ENCODE measurements at regions not wholly inside any gene's neighbourhood (a gene's known extent, or its start where the extent isn't known, plus 50 kb on each side); places are given as distances from the start of the nearest gene placed in this dataset.

GRCh38 chr11:25928076-25928475 is 403.9 kb upstream of the ANO3 start:
- Histone ChIP-seq H3K4me1 (ENCODE audit: control insufficient read depth, insufficient read depth, low read length) (no peaks in the 10 kb centered on the region), H3K4me3 (ENCODE audit: low read length) (no peak overlapping the region), H3K4me2 (ENCODE audit: low read length) (no peak overlapping the region), H3K9ac (ENCODE audit: low read depth, low read length) (no peak overlapping the region), H3K27me3 (ENCODE audit: control insufficient read depth, insufficient read depth, low read length) (no peaks in the 10 kb centered on the region), H3K9me3 (replicated peaks; ENCODE audit: low read length) (no peaks in the 10 kb centered on the region), H3K36me3 (ENCODE audit: insufficient read depth, low read length) (no peaks in the 10 kb centered on the region)

DNA sequence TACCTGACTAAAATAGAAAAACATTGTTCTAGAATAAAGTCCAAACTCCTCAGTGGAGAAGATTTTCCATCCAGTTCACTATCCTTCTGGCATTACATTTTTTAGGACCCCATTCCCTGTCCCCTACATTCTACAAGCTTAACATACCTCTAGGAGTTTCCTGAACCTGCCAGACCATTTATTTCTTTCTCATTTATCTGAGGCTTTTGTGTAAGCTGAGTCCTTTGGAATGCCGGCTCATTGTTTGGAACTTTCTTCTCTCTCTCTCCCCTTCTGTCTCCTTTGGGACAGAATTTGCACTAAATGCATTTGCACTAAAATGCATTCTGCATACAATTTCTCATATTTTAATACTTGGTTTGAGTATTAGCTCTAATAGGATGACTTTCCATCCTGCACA is 393.0 kb upstream of the ANO3 start:
- H3K4me3 ChIP-seq (ENCODE audit: low read length), result no peak overlapping the region
- H3K4me2 ChIP-seq (ENCODE audit: low read length), result no peak overlapping the region
- H3K9me3 ChIP-seq (replicated peaks; ENCODE audit: low read length), result no peaks in the 10 kb centered on the region
- no peak overlapping the region for H3K9ac ChIP-seq (ENCODE audit: low read depth, low read length)
- H3K27me3 ChIP-seq (ENCODE audit: control insufficient read depth, insufficient read depth, low read length), result no peaks in the 10 kb centered on the region
- no peaks in the 10 kb centered on the region for H3K36me3 ChIP-seq (ENCODE audit: insufficient read depth, low read length)
- no peaks in the 10 kb centered on the region for H3K4me1 ChIP-seq (ENCODE audit: control insufficient read depth, insufficient read depth, low read length)

DNA sequence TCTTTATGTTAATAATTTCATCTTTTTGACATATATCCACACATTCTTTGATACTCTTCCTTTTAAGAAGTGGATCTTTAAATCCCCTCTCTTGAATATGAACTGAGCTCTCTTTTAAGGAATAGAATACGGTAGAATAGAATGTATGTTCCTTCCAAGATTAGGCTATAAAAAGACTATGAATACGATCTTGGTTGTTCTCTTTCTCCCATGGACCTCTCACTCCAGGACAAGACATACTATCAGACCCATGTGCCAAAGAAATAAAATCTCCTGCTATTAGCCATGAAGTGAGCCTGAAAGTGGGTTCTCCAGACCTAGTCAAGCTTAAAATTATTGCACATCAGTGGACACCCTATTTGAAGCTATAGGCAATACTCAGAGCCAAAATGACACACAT is 392.2 kb upstream of the ANO3 start:
- Histone ChIP-seq H3K9ac (ENCODE audit: low read depth, low read length) (no peak overlapping the region), H3K4me3 (ENCODE audit: low read length) (no peak overlapping the region), H3K9me3 (replicated peaks; ENCODE audit: low read length) (no peaks in the 10 kb centered on the region), H3K4me1 (ENCODE audit: control insufficient read depth, insufficient read depth, low read length) (no peaks in the 10 kb centered on the region), H3K27me3 (ENCODE audit: control insufficient read depth, insufficient read depth, low read length) (no peaks in the 10 kb centered on the region), H3K36me3 (ENCODE audit: insufficient read depth, low read length) (no peaks in the 10 kb centered on the region), H3K4me2 (ENCODE audit: low read length) (no peak overlapping the region)

- H3K9me3 ChIP-seq (replicated peaks; ENCODE audit: low read length), result no peaks in the 10 kb centered on the region
- no peak overlapping the region for H3K9ac ChIP-seq (ENCODE audit: low read depth, low read length)
- no peak overlapping the region for H3K4me3 ChIP-seq (ENCODE audit: low read length)
- H3K36me3 ChIP-seq (ENCODE audit: insufficient read depth, low read length), result no peaks in the 10 kb centered on the region
- H3K27me3 ChIP-seq (ENCODE audit: control insufficient read depth, insufficient read depth, low read length), result no peaks in the 10 kb centered on the region
- no peak overlapping the region for H3K4me2 ChIP-seq (ENCODE audit: low read length)
- no peaks in the 10 kb centered on the region for H3K4me1 ChIP-seq (ENCODE audit: control insufficient read depth, insufficient read depth, low read length)
Measured at GRCh38 chr11:25941353-25941752, 390.6 kb upstream of the ANO3 start.

DNA sequence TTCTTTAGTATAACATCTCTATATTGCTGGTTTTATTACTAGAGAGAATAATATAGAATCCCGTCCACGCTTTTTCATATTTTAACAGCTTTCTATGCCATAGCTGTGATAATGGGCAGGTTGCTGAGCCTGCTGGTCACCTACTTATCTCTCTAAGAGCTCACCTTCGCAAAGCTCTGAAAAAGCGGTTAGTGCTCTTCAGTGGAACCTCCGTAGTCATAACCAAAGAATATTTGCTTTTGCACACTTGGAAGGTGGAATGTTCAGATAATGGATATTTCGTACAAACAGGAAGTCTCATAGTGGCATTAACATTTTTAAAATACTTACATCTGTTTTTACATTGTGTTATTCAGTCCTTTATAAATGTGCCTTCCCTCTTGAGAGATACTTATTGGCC is 388.9 kb upstream of the ANO3 start:
- Histone ChIP-seq H3K4me3 (ENCODE audit: low read length) (no peak overlapping the region), H3K27me3 (ENCODE audit: control insufficient read depth, insufficient read depth, low read length) (no peaks in the 10 kb centered on the region), H3K4me1 (ENCODE audit: control insufficient read depth, insufficient read depth, low read length) (no peaks in the 10 kb centered on the region), H3K36me3 (ENCODE audit: insufficient read depth, low read length) (no peaks in the 10 kb centered on the region), H3K9ac (ENCODE audit: low read depth, low read length) (no peak overlapping the region), H3K4me2 (ENCODE audit: low read length) (no peak overlapping the region), H3K9me3 (replicated peaks; ENCODE audit: low read length) (no peaks in the 10 kb centered on the region)

DNA sequence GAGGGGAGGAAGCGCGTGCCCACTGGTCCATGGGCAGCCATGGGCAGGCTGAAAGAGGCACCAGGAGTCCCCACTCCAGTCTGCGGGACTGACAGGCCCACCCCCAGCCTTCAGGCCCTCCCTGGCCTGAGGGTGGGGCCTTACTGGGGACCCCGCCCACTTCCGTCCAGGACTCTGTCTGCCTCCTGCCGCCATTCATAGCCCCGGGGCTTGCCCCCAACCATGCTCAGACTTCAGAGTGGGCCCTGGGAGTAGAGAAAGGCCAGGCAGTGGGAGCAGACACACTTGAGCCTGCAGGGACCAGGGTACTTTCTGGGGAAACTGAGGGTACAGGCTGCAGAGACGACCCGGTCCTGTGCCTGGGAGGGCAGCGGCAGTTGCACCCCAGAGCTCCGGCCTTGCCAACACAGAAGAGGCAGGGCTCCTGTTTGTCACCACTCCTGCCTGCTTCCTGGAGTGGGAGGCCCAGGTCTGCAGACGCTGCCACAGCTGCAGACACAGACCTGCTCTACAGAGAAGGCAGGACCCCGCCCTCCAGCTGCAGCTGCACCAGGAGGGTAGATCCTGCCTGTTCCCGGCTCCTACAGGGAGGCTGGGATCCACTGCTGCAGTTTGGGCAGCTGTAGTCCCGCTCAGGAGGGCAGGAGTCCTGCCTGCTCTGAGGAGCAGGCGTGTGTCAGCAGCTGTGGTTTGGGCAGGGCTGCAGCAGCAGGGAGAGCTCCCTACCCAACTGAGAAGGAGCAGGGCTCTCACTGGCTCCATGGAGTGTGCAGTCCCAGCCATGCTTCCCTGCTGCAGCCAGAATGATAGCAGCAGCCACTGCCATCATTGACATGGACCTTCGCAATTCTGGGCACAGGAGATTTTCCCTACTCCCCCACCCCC is 387.9 kb upstream of the ANO3 start:
- Histone ChIP-seq H3K4me2 (ENCODE audit: low read length) (no peak overlapping the region), H3K27me3 (ENCODE audit: control insufficient read depth, insufficient read depth, low read length) (no peaks in the 10 kb centered on the region), H3K4me3 (ENCODE audit: low read length) (no peak overlapping the region), H3K9ac (ENCODE audit: low read depth, low read length) (no peak overlapping the region), H3K9me3 (replicated peaks; ENCODE audit: low read length) (no peaks in the 10 kb centered on the region), H3K4me1 (ENCODE audit: control insufficient read depth, insufficient read depth, low read length) (no peaks in the 10 kb centered on the region), H3K36me3 (ENCODE audit: insufficient read depth, low read length) (no peaks in the 10 kb centered on the region)

DNA sequence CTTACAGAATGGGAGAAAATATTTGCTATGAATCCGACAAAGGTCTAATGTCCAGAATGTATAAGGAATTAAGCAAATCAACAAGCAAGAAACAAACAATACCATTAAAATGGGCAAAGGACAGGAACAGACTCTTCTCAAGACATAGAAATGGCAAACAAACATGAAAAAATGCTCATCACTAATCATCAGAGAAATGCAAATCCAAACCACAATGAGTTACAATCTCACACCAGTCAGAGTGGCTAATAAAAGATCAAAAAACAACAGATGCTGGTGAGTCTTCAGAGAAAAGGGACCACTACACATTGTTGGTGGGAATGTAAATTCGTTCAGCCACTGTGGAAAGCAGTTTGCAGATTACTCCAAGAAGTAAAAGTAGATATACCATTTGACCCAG is 382.0 kb upstream of the ANO3 start:
- H3K4me3 ChIP-seq (ENCODE audit: low read length), result no peak overlapping the region
- no peaks in the 10 kb centered on the region for H3K9me3 ChIP-seq (replicated peaks; ENCODE audit: low read length)
- no peak overlapping the region for H3K9ac ChIP-seq (ENCODE audit: low read depth, low read length)
- no peak overlapping the region for H3K4me2 ChIP-seq (ENCODE audit: low read length)
- H3K4me1 ChIP-seq (ENCODE audit: control insufficient read depth, insufficient read depth, low read length), result no peaks in the 10 kb centered on the region
- H3K36me3 ChIP-seq (ENCODE audit: insufficient read depth, low read length), result no peaks in the 10 kb centered on the region
- H3K27me3 ChIP-seq (ENCODE audit: control insufficient read depth, insufficient read depth, low read length), result no peaks in the 10 kb centered on the region

DNA sequence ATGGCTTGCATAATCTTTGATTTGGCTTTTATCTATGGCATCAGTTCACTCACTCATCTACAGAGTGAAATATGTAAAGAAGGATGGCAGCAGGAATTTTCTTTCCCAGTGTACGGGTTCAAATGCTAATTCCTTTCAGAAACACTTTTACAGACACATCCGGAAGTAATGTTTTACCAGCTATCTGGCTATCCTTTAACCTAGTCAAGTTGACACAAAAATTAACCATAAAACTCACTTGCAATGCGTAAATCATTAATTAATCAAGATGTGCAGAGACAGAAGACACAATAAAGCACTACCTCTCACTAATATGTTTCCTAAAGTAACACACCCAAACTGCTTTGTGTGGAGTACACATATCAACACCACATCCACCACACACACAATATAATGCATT is 378.9 kb upstream of the ANO3 start:
- no peak overlapping the region for H3K9ac ChIP-seq (ENCODE audit: low read depth, low read length)
- H3K4me3 ChIP-seq (ENCODE audit: low read length), result no peak overlapping the region

DNA sequence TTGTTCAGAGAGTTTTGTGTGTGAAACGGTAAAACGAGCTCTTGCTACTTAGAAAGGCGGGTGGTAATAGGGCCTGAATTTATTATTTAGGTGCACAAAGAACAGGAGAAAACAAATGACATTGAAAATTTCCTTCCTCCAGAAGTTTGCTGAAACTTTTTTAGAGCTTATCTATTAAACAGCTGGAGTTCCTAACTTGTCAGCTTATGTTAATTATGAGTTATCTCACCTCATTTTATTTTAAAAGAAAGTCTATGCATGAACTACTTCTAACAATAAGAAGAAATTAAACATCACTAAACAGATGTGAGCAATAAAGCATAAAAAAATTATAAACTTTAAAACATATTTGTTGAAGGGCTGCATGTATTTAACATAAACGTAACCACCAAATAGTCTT is 373.9 kb upstream of the ANO3 start:
- H3K9ac ChIP-seq (ENCODE audit: low read depth, low read length), result no peak overlapping the region
- no peak overlapping the region for H3K4me3 ChIP-seq (ENCODE audit: low read length)
- no peak overlapping the region for H3K4me2 ChIP-seq (ENCODE audit: low read length)
- H3K9me3 ChIP-seq (replicated peaks; ENCODE audit: low read length), result no peaks in the 10 kb centered on the region
- H3K27me3 ChIP-seq (ENCODE audit: control insufficient read depth, insufficient read depth, low read length), result no peaks in the 10 kb centered on the region
- no peaks in the 10 kb centered on the region for H3K4me1 ChIP-seq (ENCODE audit: control insufficient read depth, insufficient read depth, low read length)
- H3K36me3 ChIP-seq (ENCODE audit: insufficient read depth, low read length), result no peaks in the 10 kb centered on the region

More for the DNA sequence above, 378.9 kb upstream of the ANO3 start:
- H3K9me3 ChIP-seq (replicated peaks; ENCODE audit: low read length), result no peaks in the 10 kb centered on the region
- H3K36me3 ChIP-seq (ENCODE audit: insufficient read depth, low read length), result no peaks in the 10 kb centered on the region
- H3K27me3 ChIP-seq (ENCODE audit: control insufficient read depth, insufficient read depth, low read length), result no peaks in the 10 kb centered on the region
- H3K4me2 ChIP-seq (ENCODE audit: low read length), result no peak overlapping the region
- no peaks in the 10 kb centered on the region for H3K4me1 ChIP-seq (ENCODE audit: control insufficient read depth, insufficient read depth, low read length)

- Histone ChIP-seq H3K4me1 (ENCODE audit: control insufficient read depth, insufficient read depth, low read length) (no peaks in the 10 kb centered on the region), H3K9me3 (replicated peaks; ENCODE audit: low read length) (no peaks in the 10 kb centered on the region), H3K4me2 (ENCODE audit: low read length) (no peak overlapping the region), H3K36me3 (ENCODE audit: insufficient read depth, low read length) (no peaks in the 10 kb centered on the region), H3K27me3 (ENCODE audit: control insufficient read depth, insufficient read depth, low read length) (no peaks in the 10 kb centered on the region), H3K4me3 (ENCODE audit: low read length) (no peak overlapping the region), H3K9ac (ENCODE audit: low read depth, low read length) (no peak overlapping the region)
Measured at GRCh38 chr11:25961539-25961938, 370.4 kb upstream of the ANO3 start.

DNA sequence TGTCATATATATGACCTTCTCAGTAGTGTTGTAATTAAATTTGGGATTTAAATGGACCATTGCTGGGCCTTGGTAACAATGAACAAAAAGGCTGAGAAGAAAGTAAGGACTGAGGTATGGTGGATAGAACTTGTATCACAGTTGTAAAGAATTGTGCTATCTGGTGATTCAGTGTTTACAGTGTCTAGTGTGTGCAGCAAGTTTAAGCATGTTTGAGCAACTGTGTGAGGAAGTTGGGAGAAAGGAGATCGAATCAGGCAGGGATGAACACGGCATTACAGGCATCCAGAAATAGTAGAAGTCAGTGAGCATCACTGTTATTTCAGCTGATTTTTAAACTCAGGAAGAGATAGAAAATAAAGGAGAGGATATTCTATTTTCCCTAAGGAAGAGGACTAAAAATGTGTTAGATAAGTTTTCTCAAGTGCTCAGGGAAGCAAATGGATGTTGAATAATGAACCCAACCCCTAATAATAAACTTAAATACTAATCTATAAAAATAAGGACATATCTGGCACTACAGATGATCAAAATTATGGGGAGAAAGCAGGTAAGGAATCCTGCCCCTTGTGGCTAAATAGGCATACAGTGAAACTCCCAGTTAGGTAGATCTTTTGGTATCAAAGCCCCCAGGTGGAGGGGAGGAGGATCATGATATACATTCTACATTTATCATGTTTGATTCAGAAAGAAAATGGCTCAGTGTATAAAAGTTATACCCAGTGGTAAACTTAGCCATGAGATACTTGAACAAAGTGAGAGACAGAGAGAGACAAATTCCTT is 361.0 kb upstream of the ANO3 start:
- Histone ChIP-seq H3K27me3 (ENCODE audit: control insufficient read depth, insufficient read depth, low read length) (no peaks in the 10 kb centered on the region), H3K36me3 (ENCODE audit: insufficient read depth, low read length) (no peaks in the 10 kb centered on the region), H3K4me1 (ENCODE audit: control insufficient read depth, insufficient read depth, low read length) (no peaks in the 10 kb centered on the region), H3K9me3 (replicated peaks; ENCODE audit: low read length) (no peaks in the 10 kb centered on the region), H3K4me2 (ENCODE audit: low read length) (no peak overlapping the region), H3K9ac (ENCODE audit: low read depth, low read length) (no peak overlapping the region), H3K4me3 (ENCODE audit: low read length) (no peak overlapping the region)
